Activated CD4-positive, alpha-beta T cell treated with anti-CD3 and anti-CD28 coated beads, Interleukin-2, amount 50 U/mL, for 16 hours (primary cell): ENCODE measurements at regions not wholly inside any gene's neighbourhood (a gene's known extent, or its start where the extent isn't known, plus 50 kb on each side); places are given as distances from the start of the nearest gene placed in this dataset.

Experiments
- DNase-seq: peaks from one replicate; pipeline ENCODE4 v3.0.0-alpha.2; 2020

DNA sequence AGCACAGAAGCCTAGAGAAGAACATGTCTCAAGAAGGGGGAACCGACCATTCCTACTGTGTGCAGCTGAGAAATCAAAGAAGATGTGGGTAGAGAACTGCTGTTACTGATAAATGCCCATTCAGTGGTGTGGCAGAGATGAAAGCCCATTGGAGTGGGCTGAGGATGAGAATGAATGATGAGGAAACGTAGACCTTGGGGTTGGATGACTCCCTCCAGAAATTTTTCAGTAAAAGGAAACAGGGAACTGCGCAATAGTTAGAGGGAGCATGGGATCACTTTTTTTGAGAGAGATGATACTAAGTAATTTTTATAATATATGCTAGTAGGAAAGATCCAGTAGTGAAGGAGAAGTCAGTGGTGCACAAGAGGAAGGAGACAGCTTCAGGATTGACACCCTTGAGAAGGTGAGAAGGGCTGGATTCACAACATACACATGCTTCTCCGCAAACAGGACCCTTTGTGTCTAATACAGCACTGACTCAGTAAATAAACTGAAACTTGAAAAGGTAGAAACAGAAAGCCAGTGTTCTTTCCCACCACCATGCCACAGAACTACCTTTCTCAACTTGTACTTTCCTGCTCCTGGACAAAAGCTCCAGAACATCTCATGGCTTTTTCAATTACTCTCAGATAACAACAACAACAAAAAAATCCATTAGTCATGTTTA lies 104.7 kb upstream of the IL6 start:
- no peak for DNase-seq

DNA sequence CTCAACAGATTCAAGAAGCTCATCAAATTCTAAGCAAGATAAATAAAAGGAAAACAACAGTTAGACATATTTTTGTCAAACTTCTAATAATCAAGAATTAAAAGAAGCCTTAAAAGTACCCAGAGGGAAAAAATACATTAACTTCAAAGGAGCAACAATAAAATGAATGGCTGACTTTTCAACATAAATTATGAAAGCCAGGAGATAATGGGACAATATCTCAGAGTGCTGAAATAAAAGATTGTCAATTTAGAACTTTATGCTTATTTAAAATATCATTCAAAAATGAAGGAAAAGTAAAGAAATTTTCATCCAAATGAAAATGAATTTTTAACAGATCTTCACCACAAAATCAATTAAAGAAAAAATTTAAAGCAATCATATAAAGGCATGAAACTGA lies 108.5 kb upstream of the IL6 start:
- DNase-seq, result no peak

DNA sequence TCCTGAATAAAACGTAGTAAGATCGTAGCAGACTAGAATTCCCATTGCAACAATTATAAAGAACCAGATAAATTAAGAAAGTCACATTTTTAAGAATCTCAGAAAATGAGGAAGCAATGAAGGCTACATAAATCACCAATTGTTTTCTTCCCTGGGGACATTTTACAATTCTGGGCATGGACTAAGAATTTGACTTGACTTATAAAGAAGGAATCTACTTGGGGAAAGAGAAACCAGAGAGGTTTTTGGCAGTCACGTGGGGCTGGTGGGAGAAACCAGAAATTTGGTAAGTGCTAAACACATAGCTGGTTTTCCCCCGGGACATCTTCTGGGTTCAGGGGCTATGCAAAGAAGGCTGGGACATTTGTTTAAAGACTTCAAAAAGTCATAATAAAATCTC lies 109.8 kb upstream of the IL6 start:
- DNase-seq, result no peak

DNA sequence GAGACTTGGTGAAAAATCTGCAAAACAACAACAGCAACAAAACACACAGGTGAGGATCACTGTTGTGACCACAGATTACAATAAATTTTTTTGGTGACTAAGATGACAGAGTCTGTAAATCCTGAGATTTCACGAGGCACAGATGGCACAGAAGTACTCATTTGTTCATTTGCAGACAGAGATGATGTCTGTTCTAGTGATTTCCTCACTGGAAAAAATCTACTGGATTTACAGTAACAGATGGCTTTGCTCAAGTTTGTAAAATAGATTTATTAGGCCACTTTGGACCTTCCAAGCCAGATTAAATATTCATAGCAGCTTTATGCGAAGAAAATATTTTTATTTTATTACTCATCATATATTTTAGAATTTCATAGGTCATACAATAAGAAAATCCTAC lies 113.5 kb upstream of the IL6 start:
- DNase-seq, result no peak

DNA sequence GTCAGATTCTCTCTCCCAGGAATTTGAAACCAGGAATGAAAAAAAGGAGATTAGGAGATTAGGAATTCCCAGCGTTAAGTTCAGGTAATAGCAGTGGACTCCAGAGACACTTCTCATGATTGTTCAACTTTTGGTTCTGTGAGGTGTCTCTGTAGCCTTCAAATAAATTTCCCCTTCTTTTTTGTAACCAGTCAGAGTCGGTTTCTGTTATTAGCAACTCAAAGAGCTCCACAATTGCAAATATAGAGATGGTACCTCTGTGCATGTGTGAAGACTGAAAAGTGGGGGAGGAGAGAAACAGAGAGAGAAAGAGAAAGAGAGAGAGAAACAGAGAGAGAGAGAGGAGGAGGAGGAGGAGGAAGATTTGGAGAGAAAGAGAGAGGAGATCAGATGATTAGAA lies 112.8 kb upstream of the STEAP1B start:
- DNase-seq, result no peak

DNA sequence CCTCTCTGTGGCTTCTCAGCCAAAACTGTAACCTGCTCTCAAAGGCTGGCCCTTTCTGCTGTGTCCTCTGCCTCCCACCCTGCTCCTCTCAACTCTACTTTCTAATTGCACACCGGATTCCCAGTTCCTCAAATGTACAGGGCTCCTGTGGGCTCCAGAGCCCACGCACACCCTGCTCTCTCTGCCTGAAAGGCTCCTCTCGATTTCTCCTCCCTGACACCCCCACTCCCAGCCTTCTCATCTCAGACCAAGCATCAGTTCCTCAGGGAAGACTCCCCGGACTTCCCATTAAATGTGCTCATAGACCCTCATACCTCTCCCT lies 111.7 kb upstream of the STEAP1B start:
- no peak for DNase-seq

DNA sequence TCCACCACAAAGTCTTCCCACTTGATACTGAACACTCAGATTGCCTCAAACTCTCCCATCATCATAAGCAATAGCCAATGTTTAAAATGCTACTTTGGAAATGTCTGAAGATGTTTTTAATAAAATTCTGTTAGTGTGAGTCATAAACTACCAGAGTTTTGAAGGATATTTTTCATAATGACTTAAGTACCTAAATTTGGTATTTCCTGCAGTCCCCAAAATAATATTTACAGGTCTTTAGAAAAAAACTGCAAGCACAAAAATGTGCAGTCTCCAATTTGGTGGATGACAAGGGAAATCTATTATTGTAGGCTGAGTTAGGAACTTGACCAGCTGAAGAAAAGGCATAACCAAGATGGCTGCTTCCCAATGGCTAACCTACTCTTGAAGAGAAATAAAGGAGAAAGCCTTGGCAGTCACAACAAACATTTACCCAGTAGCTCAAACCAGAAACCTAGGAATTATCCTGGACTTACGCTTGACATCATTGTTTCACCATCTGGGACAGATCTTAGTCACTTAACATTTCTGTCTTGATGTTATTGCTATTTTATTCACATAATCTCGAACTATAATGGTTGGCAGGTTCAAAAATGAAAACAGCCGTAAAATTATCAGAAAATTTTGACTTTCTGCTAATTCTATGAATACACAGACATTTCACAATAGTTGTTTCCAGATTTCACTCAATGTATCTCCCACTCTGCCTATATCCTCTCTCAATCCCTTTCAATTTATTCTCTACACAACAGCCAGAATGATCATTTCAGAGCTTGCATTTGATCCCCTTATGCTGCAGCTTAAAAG lies 111.2 kb upstream of the STEAP1B start:
- no peak for DNase-seq

DNA sequence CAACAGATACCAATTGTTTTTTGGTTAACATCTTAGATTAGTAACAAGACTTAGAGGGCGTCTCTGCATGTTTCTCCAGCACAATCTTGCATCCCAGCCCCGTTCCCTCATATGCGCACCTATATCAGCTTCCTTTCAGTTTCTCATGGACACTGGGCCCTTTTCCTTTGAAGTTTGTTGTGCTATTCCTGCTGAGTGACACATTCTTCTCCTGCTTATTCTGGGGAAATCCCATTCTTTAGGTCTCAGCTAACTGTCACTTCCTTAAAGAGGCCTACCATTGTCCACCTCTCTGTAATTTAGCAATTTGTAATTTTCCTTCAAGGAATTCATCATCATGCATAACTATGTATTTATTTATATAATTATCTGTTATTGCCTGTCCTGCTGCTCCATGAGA lies 110.3 kb upstream of the STEAP1B start:
- no peak for DNase-seq

DNA sequence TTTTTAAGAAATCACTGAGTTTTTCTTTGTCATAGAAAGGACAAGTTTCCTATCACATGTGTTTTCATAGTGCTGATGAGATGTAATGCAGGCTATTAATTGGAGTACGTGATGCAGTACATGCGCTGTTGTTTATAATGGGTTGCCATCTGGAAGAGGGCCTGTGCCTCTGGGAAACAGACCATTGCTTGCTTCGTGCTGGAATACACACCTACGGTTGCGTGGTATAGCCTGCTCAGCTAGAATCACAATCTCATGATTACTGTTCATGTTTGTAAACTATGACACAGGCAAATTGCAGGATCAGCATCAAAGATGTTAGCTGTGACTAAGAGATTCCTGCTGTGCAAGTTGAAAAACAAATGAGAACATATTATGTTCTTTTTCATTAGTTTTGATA lies 107.2 kb upstream of the STEAP1B start:
- DNase-seq, result no peak

DNA sequence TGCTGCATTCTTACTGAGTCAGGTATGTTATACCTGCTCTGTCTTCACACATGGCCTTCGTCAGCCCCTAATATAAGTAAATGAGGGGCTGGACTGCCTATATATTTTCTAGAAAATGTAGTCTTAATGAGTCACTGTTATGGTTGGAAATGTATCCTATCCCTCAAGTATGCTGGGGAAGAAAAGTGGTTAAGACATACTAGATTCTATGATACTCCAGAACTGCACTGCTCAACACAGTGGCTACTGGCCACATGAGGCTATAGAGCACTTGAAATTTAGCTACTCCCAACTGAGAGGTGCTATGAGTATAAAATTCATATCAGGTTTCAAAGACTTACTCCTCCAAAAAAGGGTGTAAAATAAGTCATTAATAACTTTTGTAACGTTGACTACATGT lies 104.3 kb upstream of the STEAP1B start:
- no peak for DNase-seq

DNA sequence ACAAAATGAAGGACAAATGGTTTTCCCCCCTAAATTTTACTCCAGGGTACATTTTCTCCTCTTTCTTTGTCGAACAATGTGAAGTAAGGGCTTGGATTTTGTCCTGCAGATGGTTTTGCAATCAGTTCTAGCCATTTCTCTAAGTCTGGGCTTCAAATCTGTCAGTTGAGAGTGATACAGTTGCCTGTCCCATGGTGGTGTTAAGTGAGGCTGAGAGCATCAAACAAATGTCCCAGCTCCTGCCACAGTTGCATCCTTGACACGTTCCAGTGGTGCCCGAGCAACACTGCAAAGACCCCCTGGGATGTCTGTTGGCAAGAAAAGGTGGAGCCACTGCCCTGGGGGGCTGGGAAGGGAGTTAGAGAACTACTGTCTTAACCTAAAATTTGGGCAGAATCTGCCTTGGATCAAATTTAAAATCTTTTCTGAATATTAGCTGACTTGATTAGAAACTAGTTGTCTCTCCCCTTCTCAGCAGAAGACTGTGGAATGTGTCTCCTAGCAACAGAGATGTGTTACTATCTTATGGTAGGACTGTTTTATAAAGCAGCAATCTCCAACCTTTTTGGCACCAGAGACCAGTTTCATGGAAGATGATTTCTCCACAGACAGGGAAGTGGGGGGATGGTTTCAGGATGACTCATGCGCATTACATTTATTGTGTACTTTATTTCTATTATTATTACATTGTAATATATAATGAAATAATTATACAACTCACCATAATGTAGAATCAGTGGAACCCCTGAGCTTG lies 102.0 kb upstream of the STEAP1B start:
- no peak for DNase-seq

DNA sequence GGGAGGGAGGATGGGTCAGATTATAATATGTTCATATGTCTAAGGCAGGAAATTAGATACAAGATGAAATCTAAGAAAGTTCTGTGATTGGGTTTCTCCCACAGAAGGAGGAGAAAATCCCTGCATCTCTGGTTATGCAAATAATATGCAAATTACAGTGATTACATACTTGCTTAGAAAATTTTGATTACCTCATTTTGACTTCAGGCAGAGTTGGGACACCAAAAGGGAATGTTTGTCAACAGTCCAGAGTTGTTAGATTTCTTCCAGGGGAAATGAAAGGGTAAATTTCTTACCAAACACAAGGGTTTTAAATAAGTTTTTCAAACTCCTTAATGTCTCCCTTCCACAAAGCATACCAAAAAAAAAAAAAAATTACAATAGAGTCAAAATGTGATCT lies 101.4 kb upstream of the STEAP1B start:
- DNase-seq, result no peak

DNA sequence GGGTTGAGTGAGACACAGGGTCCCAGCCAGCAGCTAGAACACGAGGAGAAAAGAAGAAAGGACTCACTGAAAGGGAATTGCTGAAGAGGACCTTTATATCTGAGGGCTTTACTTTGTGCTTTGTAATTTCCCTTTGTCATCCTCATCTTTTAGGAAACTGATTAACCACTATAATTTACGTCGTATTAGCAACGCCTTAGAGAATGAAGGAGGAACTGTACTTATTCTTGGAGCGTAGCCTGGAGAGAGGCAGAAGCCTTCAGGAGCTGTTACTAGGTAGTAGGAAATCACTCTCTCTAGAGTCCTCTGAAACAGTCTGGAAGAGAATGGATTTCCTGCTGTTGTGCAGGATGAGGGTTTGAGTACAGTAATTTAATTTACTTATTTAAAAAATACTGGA lies 101.0 kb upstream of the STEAP1B start:
- no peak for DNase-seq

DNA sequence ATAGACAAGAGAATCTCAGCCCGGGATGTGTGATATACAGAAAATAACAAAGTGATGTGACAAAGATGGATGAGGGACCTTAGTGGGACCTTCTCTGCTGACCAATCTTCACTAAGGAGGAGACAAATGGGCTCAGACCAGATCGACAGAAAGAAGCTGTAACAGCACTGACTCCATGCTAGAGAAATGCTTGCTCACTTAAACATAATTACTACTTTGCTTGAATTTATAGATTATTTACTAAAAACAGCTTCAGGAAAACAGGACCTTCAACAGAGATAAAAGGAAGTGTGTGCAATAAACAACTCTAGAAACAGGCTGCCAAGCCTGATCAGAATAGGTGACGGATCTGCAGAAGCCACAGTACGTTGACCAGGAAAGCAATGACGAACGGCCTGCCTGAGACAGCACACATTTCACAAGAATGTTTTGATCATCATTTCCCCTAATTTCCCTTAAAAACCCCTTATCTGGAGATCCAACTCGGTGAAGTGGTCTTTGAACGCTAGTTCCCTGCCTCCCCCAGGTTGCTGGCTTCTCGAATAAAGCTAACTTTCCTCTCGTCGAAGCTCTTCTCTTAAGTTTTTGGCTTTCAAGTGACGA lies 98.4 kb upstream of the STEAP1B start:
- no peak for DNase-seq

DNA sequence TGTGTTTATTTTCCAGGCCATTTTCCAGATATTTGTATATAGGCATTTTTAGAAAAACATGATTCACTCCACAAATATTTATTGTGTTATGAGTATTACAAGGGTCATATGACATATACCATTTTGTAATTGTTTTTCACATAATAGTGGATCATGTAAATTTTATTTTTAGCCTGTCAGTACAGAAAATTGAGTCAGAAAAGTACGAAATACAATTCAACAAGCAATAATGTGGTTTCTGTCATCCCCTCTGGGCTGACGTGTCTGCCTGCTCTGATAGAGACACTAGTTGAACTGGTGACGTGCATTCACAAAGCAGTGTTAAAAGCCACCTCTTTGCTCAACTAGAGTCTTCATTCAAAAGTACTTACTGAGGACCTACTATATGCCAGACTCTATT lies 97.9 kb upstream of the STEAP1B start:
- no peak for DNase-seq

DNA sequence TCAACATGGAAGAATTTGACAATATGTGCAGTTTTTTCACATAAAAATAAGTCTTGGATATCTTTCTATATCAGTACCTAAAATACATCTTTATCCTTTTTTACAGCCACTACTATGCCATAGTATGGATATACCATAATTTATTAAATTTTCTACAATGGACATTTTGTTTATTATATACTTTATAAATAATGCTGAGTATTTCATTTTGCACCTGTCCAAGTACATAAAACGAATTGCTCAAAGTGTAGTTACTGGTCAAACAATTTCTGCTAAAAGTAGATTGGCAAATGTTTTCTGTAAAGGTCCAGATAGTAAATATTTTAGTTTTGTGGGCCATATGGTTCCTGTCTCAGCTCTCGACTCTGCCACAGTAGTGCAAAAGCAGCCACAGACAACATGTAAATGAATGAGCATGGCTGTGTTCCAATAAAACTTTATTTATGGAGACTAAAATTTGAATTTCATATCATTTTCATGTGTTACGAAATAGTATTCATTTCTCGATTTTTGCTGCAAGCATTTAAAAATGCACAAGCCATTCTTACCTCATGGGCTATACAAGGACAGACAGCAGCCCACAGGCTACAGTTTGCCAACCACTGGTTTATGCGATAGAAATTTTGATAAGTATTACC lies 96.9 kb upstream of the STEAP1B start:
- DNase-seq, result no peak

DNA sequence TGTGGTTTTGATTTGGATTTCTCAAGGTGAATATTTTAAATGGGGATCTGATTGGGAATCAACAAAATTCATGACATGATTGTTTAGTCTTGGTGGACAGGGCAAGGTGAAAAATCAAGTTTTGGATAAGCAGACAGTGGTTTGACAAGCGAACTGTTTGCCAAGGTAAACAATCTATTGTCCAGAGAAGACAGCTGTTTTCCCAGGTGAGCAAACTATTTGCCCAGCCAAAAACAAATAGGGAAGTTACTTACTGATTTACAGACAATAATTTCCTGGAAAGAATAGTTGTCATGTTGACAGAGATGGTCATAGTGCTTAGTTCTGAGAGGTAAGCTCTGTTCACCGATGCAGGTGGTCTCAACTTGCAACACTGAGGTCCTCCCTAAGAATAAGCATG lies 94.0 kb upstream of the STEAP1B start:
- DNase-seq, result no peak

DNA sequence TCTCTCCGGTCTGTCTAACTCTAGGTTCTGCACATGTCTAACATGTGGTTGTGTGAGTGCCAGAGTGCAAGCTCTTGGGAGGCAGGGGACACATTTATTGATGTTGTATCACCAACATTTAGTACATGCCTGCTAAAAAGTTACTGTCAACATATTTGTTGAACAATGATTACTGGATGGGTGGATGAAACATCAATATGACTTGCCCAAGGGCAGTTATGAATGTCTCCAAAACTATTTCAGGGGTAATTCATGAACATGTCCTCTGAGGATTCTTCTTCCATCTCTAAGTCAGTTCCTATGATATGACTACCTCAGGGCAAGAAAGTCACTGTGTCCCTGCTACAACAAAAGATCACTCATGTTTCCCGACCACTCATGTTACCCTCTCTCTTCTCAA lies 91.3 kb upstream of the STEAP1B start:
- no peak for DNase-seq

DNA sequence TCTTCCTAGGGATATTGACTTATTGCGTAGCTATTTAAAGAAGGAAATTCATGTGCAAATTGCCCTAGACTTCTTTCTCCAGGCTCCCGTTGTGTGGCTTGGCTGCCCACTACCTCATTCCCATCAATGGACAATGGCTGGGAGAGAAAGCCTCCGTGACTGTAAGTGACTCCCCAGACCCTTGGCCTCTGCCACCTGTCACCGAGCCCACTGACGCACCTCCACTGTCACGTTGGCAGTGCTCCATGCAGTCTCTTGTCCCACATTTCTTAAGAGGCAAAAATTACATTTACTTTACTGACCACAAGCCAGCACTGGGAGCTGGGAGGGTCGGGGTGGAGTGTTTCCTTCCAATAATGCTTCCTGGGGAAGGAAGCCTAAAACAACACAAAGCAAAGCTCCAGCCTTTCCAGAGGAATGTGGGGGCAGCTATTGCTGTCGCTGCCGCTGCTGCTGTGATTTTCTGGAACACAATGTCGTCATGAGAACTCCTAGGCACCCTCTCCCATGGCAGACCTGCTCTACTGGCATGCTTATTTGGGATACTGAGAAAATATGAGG lies 89.7 kb upstream of the STEAP1B start:
- DNase-seq, result no peak

DNA sequence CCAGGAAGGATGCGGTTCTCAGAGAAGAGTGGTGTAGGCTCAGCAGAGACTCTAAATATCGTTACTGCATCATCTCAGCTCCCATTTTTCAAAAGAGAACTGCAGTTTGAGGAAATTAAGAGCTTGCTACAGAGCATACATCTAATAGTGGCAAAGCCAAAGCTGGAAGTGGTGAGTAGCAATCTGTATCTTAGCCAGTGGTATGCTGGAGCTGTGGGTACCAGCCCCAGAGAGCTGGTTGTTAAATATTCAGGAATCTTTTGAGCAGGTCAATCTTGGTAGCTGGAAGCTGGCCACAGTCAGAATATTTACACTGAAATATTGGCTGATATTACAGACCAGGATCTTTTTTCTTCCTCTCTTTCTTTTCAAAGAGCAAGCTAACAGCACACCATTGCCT lies 88.4 kb upstream of the STEAP1B start:
- no peak for DNase-seq

DNA sequence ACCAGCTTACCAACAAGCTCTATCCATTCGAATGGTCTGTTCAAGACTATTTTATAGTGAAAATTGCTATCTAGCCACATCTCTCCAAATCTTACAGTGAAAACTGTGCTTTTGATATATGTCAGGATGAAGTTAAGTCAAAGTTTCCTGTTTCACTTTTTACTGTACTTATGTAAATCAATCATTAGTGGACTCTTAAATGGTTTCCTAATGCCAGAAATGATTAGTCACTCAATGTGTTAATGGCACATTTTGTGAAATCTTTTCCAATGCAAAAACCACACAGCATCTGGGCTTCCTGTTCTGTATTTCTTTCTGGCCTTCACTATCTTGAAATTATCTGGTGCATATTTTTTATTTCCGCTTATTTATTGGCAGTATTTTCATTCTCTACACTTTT lies 87.3 kb upstream of the STEAP1B start:
- DNase-seq, result peak; percentile 69

DNA sequence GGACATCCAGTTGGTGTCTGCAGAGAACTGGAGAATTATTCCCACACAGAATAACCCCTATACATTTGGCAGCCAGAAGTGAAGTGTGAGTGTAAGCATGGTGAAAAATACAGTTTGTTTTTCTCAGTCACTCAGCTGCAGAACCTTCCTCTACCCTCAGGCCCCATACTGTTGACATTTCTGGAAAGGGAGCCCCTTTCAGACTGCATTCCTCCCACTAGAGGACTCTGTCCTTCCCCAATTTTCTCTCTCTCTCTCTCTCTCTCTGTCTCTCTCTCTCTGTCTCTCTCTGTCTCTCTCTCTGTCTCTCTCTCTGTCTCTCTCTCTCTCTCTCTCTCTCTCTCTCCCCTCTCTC lies 86.8 kb upstream of the STEAP1B start:
- DNase-seq, result no peak
